ENCODE measurements at regions not wholly inside any gene's neighbourhood (a gene's known extent, or its start where the extent isn't known, plus 50 kb on each side); places are given as distances from the start of the nearest gene placed in this dataset.

DNA sequence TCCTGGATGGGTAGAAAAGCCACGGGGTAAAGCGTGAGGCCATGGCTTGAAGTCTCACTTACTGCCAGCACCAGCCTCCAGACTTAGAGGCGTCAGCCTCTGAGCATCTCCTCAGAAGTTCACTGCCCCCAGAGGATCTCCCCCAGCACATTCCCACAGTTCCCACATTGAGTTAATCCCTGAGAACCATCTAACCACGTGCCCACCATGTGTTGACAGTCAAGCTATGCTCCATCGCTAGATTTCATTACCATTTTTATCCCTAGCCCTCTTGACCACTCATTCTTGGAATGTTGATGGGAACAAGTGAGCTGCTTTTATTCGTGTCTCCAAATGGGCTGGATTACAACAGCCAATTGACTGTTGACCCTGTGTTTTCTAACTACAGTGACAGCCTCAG is 283.3 kb upstream of the IRX1 start (continued):
- TF ChIP-seq, protein P1, sequence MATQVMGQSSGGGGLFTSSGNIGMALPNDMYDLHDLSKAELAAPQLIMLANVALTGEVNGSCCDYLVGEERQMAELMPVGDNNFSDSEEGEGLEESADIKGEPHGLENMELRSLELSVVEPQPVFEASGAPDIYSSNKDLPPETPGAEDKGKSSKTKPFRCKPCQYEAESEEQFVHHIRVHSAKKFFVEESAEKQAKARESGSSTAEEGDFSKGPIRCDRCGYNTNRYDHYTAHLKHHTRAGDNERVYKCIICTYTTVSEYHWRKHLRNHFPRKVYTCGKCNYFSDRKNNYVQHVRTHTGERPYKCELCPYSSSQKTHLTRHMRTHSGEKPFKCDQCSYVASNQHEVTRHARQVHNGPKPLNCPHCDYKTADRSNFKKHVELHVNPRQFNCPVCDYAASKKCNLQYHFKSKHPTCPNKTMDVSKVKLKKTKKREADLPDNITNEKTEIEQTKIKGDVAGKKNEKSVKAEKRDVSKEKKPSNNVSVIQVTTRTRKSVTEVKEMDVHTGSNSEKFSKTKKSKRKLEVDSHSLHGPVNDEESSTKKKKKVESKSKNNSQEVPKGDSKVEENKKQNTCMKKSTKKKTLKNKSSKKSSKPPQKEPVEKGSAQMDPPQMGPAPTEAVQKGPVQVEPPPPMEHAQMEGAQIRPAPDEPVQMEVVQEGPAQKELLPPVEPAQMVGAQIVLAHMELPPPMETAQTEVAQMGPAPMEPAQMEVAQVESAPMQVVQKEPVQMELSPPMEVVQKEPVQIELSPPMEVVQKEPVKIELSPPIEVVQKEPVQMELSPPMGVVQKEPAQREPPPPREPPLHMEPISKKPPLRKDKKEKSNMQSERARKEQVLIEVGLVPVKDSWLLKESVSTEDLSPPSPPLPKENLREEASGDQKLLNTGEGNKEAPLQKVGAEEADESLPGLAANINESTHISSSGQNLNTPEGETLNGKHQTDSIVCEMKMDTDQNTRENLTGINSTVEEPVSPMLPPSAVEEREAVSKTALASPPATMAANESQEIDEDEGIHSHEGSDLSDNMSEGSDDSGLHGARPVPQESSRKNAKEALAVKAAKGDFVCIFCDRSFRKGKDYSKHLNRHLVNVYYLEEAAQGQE (IDR thresholded peaks at IDR 0.05; ENCODE audit: unreplicated experiment) = no peak
- TF ChIP-seq STAT1 (IDR thresholded peaks at IDR 0.05; ENCODE audit: unreplicated experiment) (no peak), ZNF331 (CRISPR knock-in tag; IDR thresholded peaks at IDR 0.05; ENCODE audit: low read depth) (no peak), NANOG (IDR thresholded peaks at IDR 0.05; ENCODE audit: borderline replicate concordance) (no peak), EZH2phosphoT487 (IDR thresholded peaks at IDR 0.05; ENCODE audit: unreplicated experiment) (no peak), ZNF114 (CRISPR knock-in tag; IDR thresholded peaks at IDR 0.05) (no peak), EZH2 (IDR thresholded peaks at IDR 0.05; ENCODE audit: low read depth, unreplicated experiment) (no peak), JUNB (IDR thresholded peaks at IDR 0.05; ENCODE audit: unreplicated experiment) (no peak), CREB1 (CRISPR knock-in tag; IDR thresholded peaks at IDR 0.05; ENCODE audit: low read depth) (no peak)
- TF ChIP-seq, protein P2, sequence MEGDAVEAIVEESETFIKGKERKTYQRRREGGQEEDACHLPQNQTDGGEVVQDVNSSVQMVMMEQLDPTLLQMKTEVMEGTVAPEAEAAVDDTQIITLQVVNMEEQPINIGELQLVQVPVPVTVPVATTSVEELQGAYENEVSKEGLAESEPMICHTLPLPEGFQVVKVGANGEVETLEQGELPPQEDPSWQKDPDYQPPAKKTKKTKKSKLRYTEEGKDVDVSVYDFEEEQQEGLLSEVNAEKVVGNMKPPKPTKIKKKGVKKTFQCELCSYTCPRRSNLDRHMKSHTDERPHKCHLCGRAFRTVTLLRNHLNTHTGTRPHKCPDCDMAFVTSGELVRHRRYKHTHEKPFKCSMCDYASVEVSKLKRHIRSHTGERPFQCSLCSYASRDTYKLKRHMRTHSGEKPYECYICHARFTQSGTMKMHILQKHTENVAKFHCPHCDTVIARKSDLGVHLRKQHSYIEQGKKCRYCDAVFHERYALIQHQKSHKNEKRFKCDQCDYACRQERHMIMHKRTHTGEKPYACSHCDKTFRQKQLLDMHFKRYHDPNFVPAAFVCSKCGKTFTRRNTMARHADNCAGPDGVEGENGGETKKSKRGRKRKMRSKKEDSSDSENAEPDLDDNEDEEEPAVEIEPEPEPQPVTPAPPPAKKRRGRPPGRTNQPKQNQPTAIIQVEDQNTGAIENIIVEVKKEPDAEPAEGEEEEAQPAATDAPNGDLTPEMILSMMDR (conservative IDR thresholded peaks at IDR 0.05; ENCODE audit: low read depth in 2 of 2) = no peak
- TF ChIP-seq, protein P3, sequence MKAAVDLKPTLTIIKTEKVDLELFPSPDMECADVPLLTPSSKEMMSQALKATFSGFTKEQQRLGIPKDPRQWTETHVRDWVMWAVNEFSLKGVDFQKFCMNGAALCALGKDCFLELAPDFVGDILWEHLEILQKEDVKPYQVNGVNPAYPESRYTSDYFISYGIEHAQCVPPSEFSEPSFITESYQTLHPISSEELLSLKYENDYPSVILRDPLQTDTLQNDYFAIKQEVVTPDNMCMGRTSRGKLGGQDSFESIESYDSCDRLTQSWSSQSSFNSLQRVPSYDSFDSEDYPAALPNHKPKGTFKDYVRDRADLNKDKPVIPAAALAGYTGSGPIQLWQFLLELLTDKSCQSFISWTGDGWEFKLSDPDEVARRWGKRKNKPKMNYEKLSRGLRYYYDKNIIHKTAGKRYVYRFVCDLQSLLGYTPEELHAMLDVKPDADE (IDR thresholded peaks at IDR 0.05) = no peak

DNA sequence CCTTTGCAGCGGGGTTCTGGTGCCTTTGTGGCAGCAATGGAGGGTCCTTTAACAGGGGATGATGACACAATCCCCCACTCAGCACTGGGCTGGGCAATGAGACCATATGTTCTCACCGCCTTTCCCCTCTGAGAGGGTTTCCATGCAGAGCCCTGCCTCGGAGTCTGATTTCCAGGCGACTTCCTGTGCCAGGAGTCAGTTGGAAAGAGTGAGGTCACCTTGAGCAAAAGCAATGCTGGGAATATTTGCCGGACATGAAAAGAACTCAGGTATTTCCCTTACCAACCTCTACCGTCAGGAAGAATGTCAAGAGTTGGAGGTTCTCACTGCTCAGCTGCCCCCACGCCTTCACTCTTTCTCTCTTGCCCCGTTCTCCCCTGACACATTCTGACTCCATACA is 284.2 kb upstream of the IRX1 start:
- H2AFZ ChIP-seq = no peak overlapping the region
- H3K4me3 Mint-ChIP-seq = no peak overlapping the region
- TF ChIP-seq, protein P2 (conservative IDR thresholded peaks at IDR 0.05; ENCODE audit: low read depth in 2 of 2) = no peak
- no peak for TF ChIP-seq POLR2AphosphoS5 (IDR thresholded peaks at IDR 0.05; ENCODE audit: low read depth)
- no peak for TF ChIP-seq NANOG (IDR thresholded peaks at IDR 0.05; ENCODE audit: borderline replicate concordance)
- no peak for TF ChIP-seq EZH2phosphoT487 (IDR thresholded peaks at IDR 0.05; ENCODE audit: unreplicated experiment)
- TF ChIP-seq ZNF114 (CRISPR knock-in tag; IDR thresholded peaks at IDR 0.05) = no peak
- no peak for TF ChIP-seq CREB1 (CRISPR knock-in tag; IDR thresholded peaks at IDR 0.05; ENCODE audit: low read depth)
- no peak for TF ChIP-seq JUNB (IDR thresholded peaks at IDR 0.05; ENCODE audit: unreplicated experiment)

More for the DNA sequence above, 284.2 kb upstream of the IRX1 start:
- Mint-ChIP-seq H3K9me3 (peaks cover 8% of the 10 kb centered on the region; the same call in 2 of the 3 replicates), H3K4me1 (no peaks in the 10 kb centered on the region), H3K27ac (no peak overlapping the region), H3K36me3 (ENCODE audit: low read depth) (no peaks in the 10 kb centered on the region), H3K27me3 (ENCODE audit: insufficient read depth, low read depth, poor library complexity) (peaks cover 7% of the 10 kb centered on the region)
- no peaks in the 10 kb centered on the region for H3F3A ChIP-seq (replicated peaks; ENCODE audit: low read depth)
- no peaks in the 10 kb centered on the region for H4K20me1 ChIP-seq (replicated peaks; ENCODE audit: insufficient read depth)
- H3K36me3 ChIP-seq (ENCODE audit: insufficient read depth) = no peaks in the 10 kb centered on the region
- H3K79me2 ChIP-seq (replicated peaks; ENCODE audit: insufficient read depth) = no peaks in the 10 kb centered on the region
- ATAC-seq (no peak), DNase-seq (ENCODE audit: low spot score) (no peak)
- no peaks in the 10 kb centered on the region for H3K4me1 ChIP-seq (ENCODE audit: insufficient read depth)
- no peaks in the 10 kb centered on the region for H3K9me2 ChIP-seq (ENCODE audit: insufficient read depth)
- H3K4me2 ChIP-seq = no peak overlapping the region
- H3K4me3 ChIP-seq = no peak overlapping the region
- H3K27me3 ChIP-seq (ENCODE audit: insufficient read depth) = no peaks in the 10 kb centered on the region
- H3K27ac ChIP-seq (ENCODE audit: low read depth) = no peak overlapping the region
